ENCODE measurements at regions not wholly inside any gene's neighbourhood (a gene's known extent, or its start where the extent isn't known, plus 50 kb on each side); places are given as distances from the start of the nearest gene placed in this dataset.
A peak's percentile ranks its signal among the peaks of the same experiment; 100 is the strongest.

- H3K36me3 ChIP-seq (ENCODE audit: control insufficient read depth in 4 of 4, insufficient read depth in 4 of 4, low read length in 3 of 4): no peaks in the 10 kb centered on the region
- POLR2A ChIA-PET: no interaction called here
- CTCF ChIA-PET: no interaction called here
- 60% methylated on average over 2 of the region's 3 CpGs for WGBS (ENCODE audit: insufficient coverage)
- peak overlapping the region in 1 of 2 experiments; percentile 6 for H3K27ac ChIP-seq (ENCODE audit: insufficient read depth in 1 of 2, low read depth in 1 of 2, low read length in 2 of 2, poor library complexity in 1 of 2, severe bottlenecking in 2 of 2)
- peaks cover 16 to 39% (median 30%) of the 10 kb centered on the region in 4 experiments for H3K4me1 ChIP-seq (ENCODE audit: control extremely low read depth in 1 of 4, control insufficient read depth in 4 of 4, insufficient read depth in 4 of 4, low read length in 3 of 4)
- no peak overlapping the region for H3K4me3 ChIP-seq (ENCODE audit: control insufficient read depth in 1 of 7, extremely low read depth in 1 of 7, insufficient read depth in 4 of 7, low read depth in 2 of 7, low read length in 6 of 7)
- H3K9me3 ChIP-seq (ENCODE audit: control extremely low read depth in 1 of 5, control insufficient read depth in 4 of 5, insufficient read depth in 2 of 5, low read depth in 1 of 5, low read length in 4 of 5): no peaks in the 10 kb centered on the region
- no peaks in the 10 kb centered on the region for H3K27me3 ChIP-seq (replicated peaks in 2 of 5; ENCODE audit: control insufficient read depth in 4 of 5, insufficient read depth in 5 of 5, low read length in 4 of 5)
- DNase-seq: peak in 2 of 3 donors; percentile 45 to 64
Measured at GRCh38 chr2:195472501-195473234, 184.4 kb upstream of the SLC39A10 start.

GRCh38 chr2:195471807-195472206 lies 185.2 kb upstream of the SLC39A10 start:
- no peak overlapping the region for H3K4me3 ChIP-seq (ENCODE audit: control insufficient read depth in 1 of 7, extremely low read depth in 1 of 7, insufficient read depth in 4 of 7, low read depth in 2 of 7, low read length in 6 of 7)
- no peaks in the 10 kb centered on the region for H3K9me3 ChIP-seq (ENCODE audit: control extremely low read depth in 1 of 5, control insufficient read depth in 4 of 5, insufficient read depth in 2 of 5, low read depth in 1 of 5, low read length in 4 of 5)
- H3K27me3 ChIP-seq (replicated peaks in 2 of 5; ENCODE audit: control insufficient read depth in 4 of 5, insufficient read depth in 5 of 5, low read length in 4 of 5): no peaks in the 10 kb centered on the region
- H3K4me1 ChIP-seq (ENCODE audit: control extremely low read depth in 1 of 4, control insufficient read depth in 4 of 4, insufficient read depth in 4 of 4, low read length in 3 of 4): peaks cover 18 to 38% (median 30%) of the 10 kb centered on the region in 4 experiments
- DNase-seq: no peak
- CTCF ChIA-PET: interaction anchor here (1.2 kb wide), 1 partner anchor 9 kb away, joined by 3 read pairs; no protein-coding TSS in a partner anchor
- 80% methylated on average over 1 of the region's 4 CpGs for WGBS (ENCODE audit: insufficient coverage)
- POLR2A ChIA-PET: no interaction called here
- no peak overlapping the region for H3K27ac ChIP-seq (ENCODE audit: insufficient read depth in 1 of 2, low read depth in 1 of 2, low read length in 2 of 2, poor library complexity in 1 of 2, severe bottlenecking in 2 of 2)
- no peaks in the 10 kb centered on the region for H3K36me3 ChIP-seq (ENCODE audit: control insufficient read depth in 4 of 4, insufficient read depth in 4 of 4, low read length in 3 of 4)

- Histone ChIP-seq H3K27me3 (replicated peaks in 2 of 5; ENCODE audit: control insufficient read depth in 4 of 5, insufficient read depth in 5 of 5, low read length in 4 of 5) (no peaks in the 10 kb centered on the region), H3K4me3 (ENCODE audit: control insufficient read depth in 1 of 7, extremely low read depth in 1 of 7, insufficient read depth in 4 of 7, low read depth in 2 of 7, low read length in 6 of 7) (no peak overlapping the region), H3K4me1 (ENCODE audit: control extremely low read depth in 1 of 4, control insufficient read depth in 4 of 4, insufficient read depth in 4 of 4, low read length in 3 of 4) (peaks cover 18 to 38% (median 30%) of the 10 kb centered on the region in 4 experiments), H3K9me3 (ENCODE audit: control extremely low read depth in 1 of 5, control insufficient read depth in 4 of 5, insufficient read depth in 2 of 5, low read depth in 1 of 5, low read length in 4 of 5) (no peaks in the 10 kb centered on the region), H3K36me3 (ENCODE audit: control insufficient read depth in 4 of 4, insufficient read depth in 4 of 4, low read length in 3 of 4) (no peaks in the 10 kb centered on the region), H3K27ac (ENCODE audit: insufficient read depth in 1 of 2, low read depth in 1 of 2, low read length in 2 of 2, poor library complexity in 1 of 2, severe bottlenecking in 2 of 2) (no peak overlapping the region)
- ChIA-PET CTCF (interaction anchor here (1.2 kb wide), 1 partner anchor 8 kb away, joined by 3 read pairs; no protein-coding TSS in a partner anchor), POLR2A (no interaction called here)
- WGBS (ENCODE audit: insufficient coverage): 58% methylated on average over 2 of the region's 2 CpGs
- no peak for DNase-seq
Measured at GRCh38 chr2:195471163-195471562, 185.9 kb upstream of the SLC39A10 start.

- Histone ChIP-seq H3K4me1 (ENCODE audit: control extremely low read depth in 1 of 4, control insufficient read depth in 4 of 4, insufficient read depth in 4 of 4, low read length in 3 of 4) (peaks cover 18 to 38% (median 30%) of the 10 kb centered on the region in 4 experiments), H3K9me3 (ENCODE audit: control extremely low read depth in 1 of 5, control insufficient read depth in 4 of 5, insufficient read depth in 2 of 5, low read depth in 1 of 5, low read length in 4 of 5) (peaks cover 0 to 3% (median 0%) of the 10 kb centered on the region in 5 experiments), H3K27ac (ENCODE audit: insufficient read depth in 1 of 2, low read depth in 1 of 2, low read length in 2 of 2, poor library complexity in 1 of 2, severe bottlenecking in 2 of 2) (no peak overlapping the region), H3K27me3 (replicated peaks in 2 of 5; ENCODE audit: control insufficient read depth in 4 of 5, insufficient read depth in 5 of 5, low read length in 4 of 5) (no peaks in the 10 kb centered on the region), H3K4me3 (ENCODE audit: control insufficient read depth in 1 of 7, extremely low read depth in 1 of 7, insufficient read depth in 4 of 7, low read depth in 2 of 7, low read length in 6 of 7) (no peak overlapping the region), H3K36me3 (ENCODE audit: control insufficient read depth in 4 of 4, insufficient read depth in 4 of 4, low read length in 3 of 4) (no peaks in the 10 kb centered on the region)
- no peak for DNase-seq
- POLR2A ChIA-PET: no interaction called here
- CTCF ChIA-PET: interaction anchor here (1.2 kb wide), 1 partner anchor 8 kb away, joined by 3 read pairs; no protein-coding TSS in a partner anchor
Measured at GRCh38 chr2:195470622-195471021, 186.4 kb upstream of the SLC39A10 start.

GRCh38 chr2:195468771-195469170 lies 188.3 kb upstream of the SLC39A10 start:
- Histone ChIP-seq H3K4me1 (ENCODE audit: control extremely low read depth in 1 of 4, control insufficient read depth in 4 of 4, insufficient read depth in 4 of 4, low read length in 3 of 4) (peaks cover 13 to 31% (median 24%) of the 10 kb centered on the region in 4 experiments), H3K36me3 (ENCODE audit: control insufficient read depth in 4 of 4, insufficient read depth in 4 of 4, low read length in 3 of 4) (no peaks in the 10 kb centered on the region), H3K4me3 (ENCODE audit: control insufficient read depth in 1 of 7, extremely low read depth in 1 of 7, insufficient read depth in 4 of 7, low read depth in 2 of 7, low read length in 6 of 7) (no peak overlapping the region), H3K9me3 (ENCODE audit: control extremely low read depth in 1 of 5, control insufficient read depth in 4 of 5, insufficient read depth in 2 of 5, low read depth in 1 of 5, low read length in 4 of 5) (peaks cover 0 to 3% (median 0%) of the 10 kb centered on the region in 5 experiments), H3K27me3 (replicated peaks in 2 of 5; ENCODE audit: control insufficient read depth in 4 of 5, insufficient read depth in 5 of 5, low read length in 4 of 5) (no peaks in the 10 kb centered on the region), H3K27ac (ENCODE audit: insufficient read depth in 1 of 2, low read depth in 1 of 2, low read length in 2 of 2, poor library complexity in 1 of 2, severe bottlenecking in 2 of 2) (no peak overlapping the region)
- CTCF ChIA-PET: interaction anchor here (1.5 kb wide), 1 partner anchor 14 kb away, joined by 3 read pairs; no protein-coding TSS in a partner anchor
- POLR2A ChIA-PET: no interaction called here
- peak in 2 of 3 donors; percentile 28 to 56 for DNase-seq
- 100% methylated on average over 1 of the region's 2 CpGs for WGBS (ENCODE audit: insufficient coverage)

GRCh38 chr2:195466427-195466826 lies 190.6 kb upstream of the SLC39A10 start:
- Histone ChIP-seq H3K4me1 (ENCODE audit: control extremely low read depth in 1 of 4, control insufficient read depth in 4 of 4, insufficient read depth in 4 of 4, low read length in 3 of 4) (peaks cover 4 to 12% (median 7%) of the 10 kb centered on the region in 4 experiments), H3K4me3 (ENCODE audit: control insufficient read depth in 1 of 7, extremely low read depth in 1 of 7, insufficient read depth in 4 of 7, low read depth in 2 of 7, low read length in 6 of 7) (no peak overlapping the region), H3K36me3 (ENCODE audit: control insufficient read depth in 4 of 4, insufficient read depth in 4 of 4, low read length in 3 of 4) (no peaks in the 10 kb centered on the region), H3K27me3 (replicated peaks in 2 of 5; ENCODE audit: control insufficient read depth in 4 of 5, insufficient read depth in 5 of 5, low read length in 4 of 5) (no peaks in the 10 kb centered on the region), H3K27ac (ENCODE audit: insufficient read depth in 1 of 2, low read depth in 1 of 2, low read length in 2 of 2, poor library complexity in 1 of 2, severe bottlenecking in 2 of 2) (no peak overlapping the region), H3K9me3 (ENCODE audit: control extremely low read depth in 1 of 5, control insufficient read depth in 4 of 5, insufficient read depth in 2 of 5, low read depth in 1 of 5, low read length in 4 of 5) (peaks cover 0 to 3% (median 0%) of the 10 kb centered on the region in 5 experiments)
- DNase-seq: no peak
- ChIA-PET POLR2A (no interaction called here), CTCF (interaction anchor here (1.4 to 1.7 kb wide), 2 partner anchors 28 to 190 kb away, joined by 3 read pairs; partner anchors contain the start of gene SLC39A10)

- 0% methylated on average over 1 of the region's 3 CpGs for WGBS (ENCODE audit: insufficient coverage)
- ChIA-PET POLR2A (no interaction called here), CTCF (no interaction called here)
- no peak for DNase-seq
- H3K9me3 ChIP-seq (ENCODE audit: control extremely low read depth in 1 of 5, control insufficient read depth in 4 of 5, insufficient read depth in 2 of 5, low read depth in 1 of 5, low read length in 4 of 5): peaks cover 0 to 3% (median 0%) of the 10 kb centered on the region in 5 experiments
- no peaks in the 10 kb centered on the region for H3K4me1 ChIP-seq (ENCODE audit: control extremely low read depth in 1 of 4, control insufficient read depth in 4 of 4, insufficient read depth in 4 of 4, low read length in 3 of 4)
- no peaks in the 10 kb centered on the region for H3K36me3 ChIP-seq (ENCODE audit: control insufficient read depth in 4 of 4, insufficient read depth in 4 of 4, low read length in 3 of 4)
- H3K27ac ChIP-seq (ENCODE audit: insufficient read depth in 1 of 2, low read depth in 1 of 2, low read length in 2 of 2, poor library complexity in 1 of 2, severe bottlenecking in 2 of 2): no peak overlapping the region
- no peaks in the 10 kb centered on the region for H3K27me3 ChIP-seq (replicated peaks in 2 of 5; ENCODE audit: control insufficient read depth in 4 of 5, insufficient read depth in 5 of 5, low read length in 4 of 5)
- no peak overlapping the region for H3K4me3 ChIP-seq (ENCODE audit: control insufficient read depth in 1 of 7, extremely low read depth in 1 of 7, insufficient read depth in 4 of 7, low read depth in 2 of 7, low read length in 6 of 7)
Measured at GRCh38 chr2:195461010-195461409, 196.0 kb upstream of the SLC39A10 start.

Data from common myeloid progenitor, CD34-positive (primary cell).